Upper lobe of left lung (tissue), 4 donors: ENCODE measurements at regions not wholly inside any gene's neighbourhood (a gene's known extent, or its start where the extent isn't known, plus 50 kb on each side); places are given as distances from the start of the nearest gene placed in this dataset.

Source experiments
- POLR2A ChIP-seq, 4 donors: fragments of 450-650 bp; IDR thresholded peaks; one replicate each; pipeline ENCODE4 v1.5.1; 2016 to 2017; ENCODE audit warnings: antibody characterized with exemption in 4 of 4, mild to moderate bottlenecking in 2 of 4
- POLR2AphosphoS5 ChIP-seq, 2 donors: sonication (generic); formaldehyde crosslinking; IDR thresholded peaks; one replicate each; pipeline ENCODE4 v1.5.1; 2017; ENCODE audit warnings: antibody characterized with exemption in 2 of 2
- TF ChIP-seq, protein P1 (sequence below), 6 experiments: fragments of 450-650 bp in 4 of 6; fragments of 200-600 bp in 2 of 6; sonication (generic) in 2 of 6; IDR thresholded peaks; one replicate each; pipeline ENCODE4 v1.5.1; 2016 to 2019; ENCODE audit warnings: antibody characterized with exemption in 6 of 6

DNA sequence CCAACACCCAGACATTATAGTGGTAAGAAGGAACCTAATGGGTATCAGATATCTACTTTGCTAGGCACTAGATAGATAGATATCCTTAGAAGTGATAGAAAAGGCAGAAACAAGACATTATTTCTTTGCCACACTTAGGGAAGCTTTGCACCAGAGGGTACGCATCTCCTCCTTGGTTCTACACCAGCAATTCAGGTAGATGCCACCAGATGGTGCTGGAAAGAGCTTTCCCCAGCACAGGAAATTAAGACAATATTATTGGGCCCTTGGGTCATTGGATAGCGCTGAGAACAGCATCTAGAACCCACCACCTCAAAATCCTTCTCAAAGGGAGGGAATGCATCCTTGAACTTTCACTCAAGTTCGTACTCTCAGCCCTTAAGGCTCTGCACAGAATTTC, 173.8 kb upstream of the CCL2 start:
- TF ChIP-seq POLR2AphosphoS5 (IDR thresholded peaks at IDR 0.05): no peak
- TF ChIP-seq, protein P1, sequence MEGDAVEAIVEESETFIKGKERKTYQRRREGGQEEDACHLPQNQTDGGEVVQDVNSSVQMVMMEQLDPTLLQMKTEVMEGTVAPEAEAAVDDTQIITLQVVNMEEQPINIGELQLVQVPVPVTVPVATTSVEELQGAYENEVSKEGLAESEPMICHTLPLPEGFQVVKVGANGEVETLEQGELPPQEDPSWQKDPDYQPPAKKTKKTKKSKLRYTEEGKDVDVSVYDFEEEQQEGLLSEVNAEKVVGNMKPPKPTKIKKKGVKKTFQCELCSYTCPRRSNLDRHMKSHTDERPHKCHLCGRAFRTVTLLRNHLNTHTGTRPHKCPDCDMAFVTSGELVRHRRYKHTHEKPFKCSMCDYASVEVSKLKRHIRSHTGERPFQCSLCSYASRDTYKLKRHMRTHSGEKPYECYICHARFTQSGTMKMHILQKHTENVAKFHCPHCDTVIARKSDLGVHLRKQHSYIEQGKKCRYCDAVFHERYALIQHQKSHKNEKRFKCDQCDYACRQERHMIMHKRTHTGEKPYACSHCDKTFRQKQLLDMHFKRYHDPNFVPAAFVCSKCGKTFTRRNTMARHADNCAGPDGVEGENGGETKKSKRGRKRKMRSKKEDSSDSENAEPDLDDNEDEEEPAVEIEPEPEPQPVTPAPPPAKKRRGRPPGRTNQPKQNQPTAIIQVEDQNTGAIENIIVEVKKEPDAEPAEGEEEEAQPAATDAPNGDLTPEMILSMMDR (IDR thresholded peaks at IDR 0.05): peak in 1 of 6 experiments; percentile 7
- no peak for TF ChIP-seq POLR2A (IDR thresholded peaks at IDR 0.05)
